Natural killer cell treated with Interleukin-12 subunit alpha and Interleukin-12 subunit beta and Interleukin-15 and Interleukin-18, amount 100 ng/mL, for 72 hours (primary cell): ENCODE measurements at regions not wholly inside any gene's neighbourhood (a gene's known extent, or its start where the extent isn't known, plus 50 kb on each side); places are given as distances from the start of the nearest gene placed in this dataset.
"Not testable (repeated sequence)": the region's sequence is repeated elsewhere in the genome, so short reads cannot be mapped to it uniquely, and the experiment has no call there.

Experiments
- ATAC-seq, 2 donors: fragments of 150-1000 bp; cut with Tn5 transposase in 1 of 2; sonication (Bioruptor Pico), chemical (Tn5 transposase) in 1 of 2; 2 replicates each; pipeline ENCODE4 v1.10.0; 2021
- DNase-seq: peaks from one replicate; pipeline ENCODE4 v3.0.0; 2022; ENCODE audit warnings: low spot score
- H3K27ac Mint-ChIP-seq, 2 donors: 1 replicate in 1 of 2; 2 replicates in 1 of 2; pipeline ENCODE4 v1.8.0; 2022; ENCODE audit warnings: mixed read lengths in 2 of 2, mild to moderate bottlenecking in 1 of 2, moderate library complexity in 1 of 2
- H3K27me3 Mint-ChIP-seq, 2 donors: 1 replicate in 1 of 2; 2 replicates in 1 of 2; pipeline ENCODE4 v1.8.0; 2022; ENCODE audit warnings: mixed read lengths in 2 of 2
- H3K36me3 Mint-ChIP-seq: one replicate; pipeline ENCODE4 v1.8.0; 2022; ENCODE audit warnings: mixed read lengths
- H3K4me1 Mint-ChIP-seq, 2 donors: 1 replicate in 1 of 2; 2 replicates in 1 of 2; pipeline ENCODE4 v1.8.0; 2022; ENCODE audit warnings: low read depth in 2 of 2, mixed read lengths in 2 of 2, mild to moderate bottlenecking in 1 of 2
- H3K4me3 Mint-ChIP-seq: one replicate; pipeline ENCODE4 v1.8.0; 2022; ENCODE audit warnings: mixed read lengths
- H3K9me3 Mint-ChIP-seq: 2 replicates; pipeline ENCODE4 v1.8.0; 2022; ENCODE audit warnings: mixed read lengths

GRCh38 chr9:135348076-135348787 lies 131.3 kb upstream of the PPP1R26 start:
- Mint-ChIP-seq H3K36me3 (no peaks in the 10 kb centered on the region), H3K9me3 (no peaks in the 10 kb centered on the region), H3K27me3 (no peaks in the 10 kb centered on the region), H3K4me1 (no peaks in the 10 kb centered on the region), H3K4me3 (no peak overlapping the region), H3K27ac (no peak overlapping the region)
- no peak for DNase-seq
- no peak for ATAC-seq

GRCh38 chr9:135348788-135349150 lies 130.8 kb upstream of the PPP1R26 start:
- Mint-ChIP-seq H3K36me3 (no peaks in the 10 kb centered on the region), H3K4me3 (no peak overlapping the region), H3K4me1 (no peaks in the 10 kb centered on the region), H3K27me3 (no peaks in the 10 kb centered on the region), H3K9me3 (no peaks in the 10 kb centered on the region), H3K27ac (no peak overlapping the region)
- ATAC-seq: no peak
- DNase-seq: no peak

GRCh38 chr9:135349212-135350002 lies 130.2 kb upstream of the PPP1R26 start:
- H3K27me3 Mint-ChIP-seq: no peaks in the 10 kb centered on the region
- no peak overlapping the region for H3K4me3 Mint-ChIP-seq
- H3K4me1 Mint-ChIP-seq: no peaks in the 10 kb centered on the region
- no peak overlapping the region for H3K27ac Mint-ChIP-seq
- no peak for ATAC-seq
- H3K9me3 Mint-ChIP-seq: no peaks in the 10 kb centered on the region
- H3K36me3 Mint-ChIP-seq: no peaks in the 10 kb centered on the region
- no peak for DNase-seq

- no peak for ATAC-seq
- H3K27ac Mint-ChIP-seq: no peak overlapping the region
- no peaks in the 10 kb centered on the region for H3K9me3 Mint-ChIP-seq
Observed at GRCh38 chr9:135350003-135350315, 129.6 kb upstream of the PPP1R26 start.

GRCh38 chr9:135353935-135354334 lies 125.6 kb upstream of the PPP1R26 start:
- H3K27ac Mint-ChIP-seq: no peak overlapping the region
- H3K9me3 Mint-ChIP-seq: no peaks in the 10 kb centered on the region
- no peak overlapping the region for H3K4me3 Mint-ChIP-seq
- H3K4me1 Mint-ChIP-seq: no peaks in the 10 kb centered on the region
- DNase-seq: no peak
- no peak for ATAC-seq
- no peaks in the 10 kb centered on the region for H3K36me3 Mint-ChIP-seq
- H3K27me3 Mint-ChIP-seq: no peaks in the 10 kb centered on the region

More at GRCh38 chr9:135350003-135350315, 129.6 kb upstream of the PPP1R26 start:
- Mint-ChIP-seq H3K27me3 (no peaks in the 10 kb centered on the region), H3K4me1 (no peaks in the 10 kb centered on the region), H3K4me3 (no peak overlapping the region), H3K36me3 (no peaks in the 10 kb centered on the region)
- no peak for DNase-seq

GRCh38 chr9:135355521-135356011 lies 124.0 kb upstream of the PPP1R26 start:
- Mint-ChIP-seq H3K27ac (no peak overlapping the region), H3K9me3 (no peaks in the 10 kb centered on the region), H3K4me3 (no peak overlapping the region), H3K36me3 (no peaks in the 10 kb centered on the region), H3K4me1 (peaks cover 0 to 8% of the 10 kb centered on the region in 2 donors), H3K27me3 (no peaks in the 10 kb centered on the region)
- peak in 1 of 2 donors; percentile 10 for ATAC-seq
- no peak for DNase-seq

GRCh38 chr9:135356021-135356420 lies 123.6 kb upstream of the PPP1R26 start:
- H3K9me3 Mint-ChIP-seq: no peaks in the 10 kb centered on the region
- H3K27ac Mint-ChIP-seq: no peak overlapping the region
- ATAC-seq (peak in 1 of 2 donors; percentile 3), DNase-seq (no peak)
- H3K4me1 Mint-ChIP-seq: peaks cover 0 to 8% of the 10 kb centered on the region in 2 donors
- H3K4me3 Mint-ChIP-seq: no peak overlapping the region
- H3K36me3 Mint-ChIP-seq: no peaks in the 10 kb centered on the region
- no peaks in the 10 kb centered on the region for H3K27me3 Mint-ChIP-seq

GRCh38 chr9:135356796-135357195 lies 122.8 kb upstream of the PPP1R26 start:
- no peak for DNase-seq
- Mint-ChIP-seq H3K9me3 (no peaks in the 10 kb centered on the region), H3K4me3 (no peak overlapping the region), H3K4me1 (peaks cover 0 to 8% of the 10 kb centered on the region in 2 donors), H3K27me3 (no peaks in the 10 kb centered on the region), H3K36me3 (no peaks in the 10 kb centered on the region), H3K27ac (no peak overlapping the region)
- ATAC-seq: peak; percentile 28 to 29

GRCh38 chr9:135357863-135358551 lies 121.6 kb upstream of the PPP1R26 start:
- H3K4me1 Mint-ChIP-seq: peaks cover 0 to 8% of the 10 kb centered on the region in 2 donors
- DNase-seq: no peak
- no peaks in the 10 kb centered on the region for H3K9me3 Mint-ChIP-seq
- H3K4me3 Mint-ChIP-seq: no peak overlapping the region
- no peaks in the 10 kb centered on the region for H3K27me3 Mint-ChIP-seq
- H3K27ac Mint-ChIP-seq: no peak overlapping the region
- ATAC-seq: no peak
- no peaks in the 10 kb centered on the region for H3K36me3 Mint-ChIP-seq

- peaks cover 0 to 8% of the 10 kb centered on the region in 2 donors for H3K4me1 Mint-ChIP-seq
- no peak overlapping the region for H3K4me3 Mint-ChIP-seq
- no peaks in the 10 kb centered on the region for H3K36me3 Mint-ChIP-seq
- H3K27me3 Mint-ChIP-seq: no peaks in the 10 kb centered on the region
- DNase-seq: no peak
- no peak overlapping the region for H3K27ac Mint-ChIP-seq
- H3K9me3 Mint-ChIP-seq: no peaks in the 10 kb centered on the region
- no peak for ATAC-seq
Observed at GRCh38 chr9:135358552-135358940, 121.0 kb upstream of the PPP1R26 start.

GRCh38 chr9:135359764-135360163 lies 119.8 kb upstream of the PPP1R26 start:
- peaks cover 0 to 8% of the 10 kb centered on the region in 2 donors for H3K4me1 Mint-ChIP-seq
- no peaks in the 10 kb centered on the region for H3K27me3 Mint-ChIP-seq
- ATAC-seq (no peak), DNase-seq (no peak)
- no peaks in the 10 kb centered on the region for H3K9me3 Mint-ChIP-seq
- H3K4me3 Mint-ChIP-seq: no peak overlapping the region
- H3K36me3 Mint-ChIP-seq: no peaks in the 10 kb centered on the region
- H3K27ac Mint-ChIP-seq: no peak overlapping the region

GRCh38 chr9:135360617-135361016 lies 119.0 kb upstream of the PPP1R26 start:
- Mint-ChIP-seq H3K36me3 (no peaks in the 10 kb centered on the region), H3K9me3 (no peaks in the 10 kb centered on the region), H3K4me3 (no peak overlapping the region), H3K27me3 (no peaks in the 10 kb centered on the region), H3K27ac (no peak overlapping the region), H3K4me1 (peaks cover 0 to 8% of the 10 kb centered on the region in 2 donors)
- no peak for DNase-seq
- no peak for ATAC-seq

GRCh38 chr9:135361668-135362067 lies 117.9 kb upstream of the PPP1R26 start:
- H3K4me3 Mint-ChIP-seq, ATAC-seq, H3K4me1 Mint-ChIP-seq, DNase-seq, H3K27ac Mint-ChIP-seq, H3K36me3 Mint-ChIP-seq, H3K9me3 Mint-ChIP-seq, H3K27me3 Mint-ChIP-seq: not testable (repeated sequence)

- Mint-ChIP-seq H3K4me3 (no peak overlapping the region), H3K9me3 (no peaks in the 10 kb centered on the region), H3K27me3 (no peaks in the 10 kb centered on the region), H3K27ac (no peak overlapping the region), H3K4me1 (peaks cover 0 to 8% of the 10 kb centered on the region in 2 donors), H3K36me3 (no peaks in the 10 kb centered on the region)
- no peak for ATAC-seq
- DNase-seq: no peak
Observed at GRCh38 chr9:135363596-135363995, 116.0 kb upstream of the PPP1R26 start.
